Right atrium auricular region (tissue), 2 donors: ENCODE measurements at regions not wholly inside any gene's neighbourhood (a gene's known extent, or its start where the extent isn't known, plus 50 kb on each side); places are given as distances from the start of the nearest gene placed in this dataset.
"Not testable (repeated sequence)": the region's sequence is repeated elsewhere in the genome, so short reads cannot be mapped to it uniquely, and the experiment has no call there.

Source experiments
- DNase-seq: peaks from one replicate; pipeline ENCODE4 v3.0.0-alpha.2; 2019; ENCODE audit warnings: low spot score
- H3K27ac ChIP-seq, 2 donors: fragments of 200-600 bp; sonication (generic); 1 replicate in 1 of 2; 2 replicates in 1 of 2; pipeline ENCODE4 v1.5.1; 2016 to 2019
- H3K27me3 ChIP-seq, 2 donors: fragments of 200-600 bp; sonication (generic); one replicate each; pipeline versions ENCODE4 v1.5.1 to v1.6.0; 2017 to 2019
- H3K36me3 ChIP-seq: fragments of 200-600 bp; sonication (generic); one replicate; pipeline ENCODE4 v1.5.1; 2016
- H3K4me1 ChIP-seq, 2 donors: fragments of 200-600 bp; sonication (generic); one replicate each; pipeline versions ENCODE4 v1.5.1 to v1.6.0; 2017 to 2019
- H3K4me3 ChIP-seq, 2 donors: fragments of 200-600 bp; sonication (generic); 1 replicate in 1 of 2; 2 replicates in 1 of 2; pipeline ENCODE4 v1.5.1; 2017 to 2019; ENCODE audit warnings: mild to moderate bottlenecking in 1 of 2, moderate library complexity in 1 of 2
- H3K9me3 ChIP-seq, 2 donors: fragments of 200-600 bp; sonication (generic); one replicate each; pipeline ENCODE4 v1.5.1; 2019
- TF ChIP-seq, protein P1 (sequence below), 2 donors: fragments of 200-600 bp; sonication (generic); IDR thresholded peaks; one replicate each; pipeline ENCODE4 v1.5.1; 2019; ENCODE audit warnings: antibody characterized with exemption in 2 of 2

DNA sequence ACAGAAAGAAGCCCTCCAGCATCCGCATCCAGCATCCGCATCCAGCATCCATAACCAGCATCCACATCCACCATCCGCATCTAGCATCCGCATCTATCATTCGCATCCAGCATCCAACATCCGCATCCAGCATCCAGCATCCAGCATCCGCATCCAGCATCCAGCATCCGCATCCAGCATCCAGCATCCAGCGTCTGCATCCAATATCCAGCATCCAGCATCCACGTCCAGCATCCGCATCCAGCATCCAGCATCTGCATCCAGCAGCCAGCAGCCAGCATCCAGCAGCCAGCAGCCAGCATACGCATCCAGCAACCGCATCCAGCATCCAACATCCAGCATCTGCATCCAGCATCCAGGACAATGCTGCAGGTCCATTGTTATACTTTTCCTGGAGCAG is 671.0 kb upstream of the C16orf82 start:
- H3K27ac ChIP-seq, result no peak overlapping the region
- H3K36me3 ChIP-seq, result no peaks in the 10 kb centered on the region
- no peaks in the 10 kb centered on the region for H3K27me3 ChIP-seq
- TF ChIP-seq, protein P1, sequence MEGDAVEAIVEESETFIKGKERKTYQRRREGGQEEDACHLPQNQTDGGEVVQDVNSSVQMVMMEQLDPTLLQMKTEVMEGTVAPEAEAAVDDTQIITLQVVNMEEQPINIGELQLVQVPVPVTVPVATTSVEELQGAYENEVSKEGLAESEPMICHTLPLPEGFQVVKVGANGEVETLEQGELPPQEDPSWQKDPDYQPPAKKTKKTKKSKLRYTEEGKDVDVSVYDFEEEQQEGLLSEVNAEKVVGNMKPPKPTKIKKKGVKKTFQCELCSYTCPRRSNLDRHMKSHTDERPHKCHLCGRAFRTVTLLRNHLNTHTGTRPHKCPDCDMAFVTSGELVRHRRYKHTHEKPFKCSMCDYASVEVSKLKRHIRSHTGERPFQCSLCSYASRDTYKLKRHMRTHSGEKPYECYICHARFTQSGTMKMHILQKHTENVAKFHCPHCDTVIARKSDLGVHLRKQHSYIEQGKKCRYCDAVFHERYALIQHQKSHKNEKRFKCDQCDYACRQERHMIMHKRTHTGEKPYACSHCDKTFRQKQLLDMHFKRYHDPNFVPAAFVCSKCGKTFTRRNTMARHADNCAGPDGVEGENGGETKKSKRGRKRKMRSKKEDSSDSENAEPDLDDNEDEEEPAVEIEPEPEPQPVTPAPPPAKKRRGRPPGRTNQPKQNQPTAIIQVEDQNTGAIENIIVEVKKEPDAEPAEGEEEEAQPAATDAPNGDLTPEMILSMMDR (IDR thresholded peaks at IDR 0.05), result no peak
- peaks cover 0 to 6% of the 10 kb centered on the region in 2 donors for H3K9me3 ChIP-seq
- H3K4me1 ChIP-seq, result no peaks in the 10 kb centered on the region
- H3K4me3 ChIP-seq, result no peak overlapping the region
- DNase-seq, result no peak

DNA sequence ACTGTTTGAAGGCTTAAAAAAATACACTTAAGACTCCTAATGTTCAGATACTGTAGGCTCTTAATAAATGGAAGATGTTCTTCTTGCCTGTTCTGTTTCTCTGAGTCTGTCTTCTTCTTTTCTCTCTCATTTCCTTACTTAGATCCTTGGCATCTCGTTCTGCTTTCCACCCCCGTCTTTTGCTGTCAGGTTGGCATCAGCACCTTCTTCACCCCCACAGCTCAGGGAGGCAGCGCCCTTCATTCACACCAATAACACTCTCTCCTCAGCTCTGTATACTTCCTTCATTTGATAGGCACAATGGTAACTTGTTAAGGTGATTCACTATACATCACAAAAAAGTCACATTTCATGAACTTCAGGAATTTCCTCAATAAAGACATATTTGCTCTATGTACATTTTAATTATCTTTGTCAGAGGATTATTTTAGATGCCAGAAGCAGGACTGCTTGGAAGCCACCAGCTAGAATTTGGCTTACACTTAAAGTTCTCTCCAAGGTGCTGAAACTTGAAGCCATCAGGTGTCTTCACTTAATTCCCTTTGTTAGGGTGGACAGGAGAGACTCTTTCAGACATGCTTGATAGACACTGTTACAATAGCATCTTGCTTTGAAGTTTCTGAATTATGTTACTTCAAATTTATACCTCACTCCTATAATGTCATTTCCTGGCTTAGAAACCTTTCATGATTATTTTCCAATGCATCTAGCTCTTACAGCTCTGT is 670.1 kb upstream of the C16orf82 start:
- H3K4me3 ChIP-seq, result no peak overlapping the region
- TF ChIP-seq, protein P1 (IDR thresholded peaks at IDR 0.05), result no peak
- H3K9me3 ChIP-seq, result peaks cover 0 to 6% of the 10 kb centered on the region in 2 donors
- no peaks in the 10 kb centered on the region for H3K4me1 ChIP-seq
- H3K36me3 ChIP-seq, result no peaks in the 10 kb centered on the region
- no peaks in the 10 kb centered on the region for H3K27me3 ChIP-seq
- H3K27ac ChIP-seq, result no peak overlapping the region
- no peak for DNase-seq

DNA sequence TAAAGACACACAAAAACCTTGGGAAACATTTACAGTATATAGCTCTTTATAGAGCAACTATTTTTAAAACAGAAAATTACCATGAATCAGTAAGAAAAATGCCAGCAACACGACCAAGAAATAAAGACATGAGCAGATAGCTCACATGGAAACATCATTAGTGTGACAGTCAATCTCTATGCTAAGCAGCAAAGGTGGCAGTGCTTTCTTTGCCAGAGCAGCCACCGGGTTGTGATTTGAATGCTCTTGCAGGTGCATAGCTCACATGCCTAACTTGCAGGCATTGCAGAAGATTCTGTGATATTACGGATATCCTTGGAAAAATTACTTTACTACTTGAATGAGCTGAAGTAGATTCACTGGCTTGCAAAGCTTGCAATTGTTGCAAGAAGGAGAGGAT is 652.9 kb upstream of the C16orf82 start:
- H3K4me1 ChIP-seq, result no peaks in the 10 kb centered on the region
- no peak overlapping the region for H3K27ac ChIP-seq
- DNase-seq, result no peak
- no peaks in the 10 kb centered on the region for H3K27me3 ChIP-seq
- no peaks in the 10 kb centered on the region for H3K9me3 ChIP-seq
- H3K36me3 ChIP-seq, result no peaks in the 10 kb centered on the region
- no peak overlapping the region for H3K4me3 ChIP-seq
- TF ChIP-seq, protein P1 (IDR thresholded peaks at IDR 0.05), result no peak

DNA sequence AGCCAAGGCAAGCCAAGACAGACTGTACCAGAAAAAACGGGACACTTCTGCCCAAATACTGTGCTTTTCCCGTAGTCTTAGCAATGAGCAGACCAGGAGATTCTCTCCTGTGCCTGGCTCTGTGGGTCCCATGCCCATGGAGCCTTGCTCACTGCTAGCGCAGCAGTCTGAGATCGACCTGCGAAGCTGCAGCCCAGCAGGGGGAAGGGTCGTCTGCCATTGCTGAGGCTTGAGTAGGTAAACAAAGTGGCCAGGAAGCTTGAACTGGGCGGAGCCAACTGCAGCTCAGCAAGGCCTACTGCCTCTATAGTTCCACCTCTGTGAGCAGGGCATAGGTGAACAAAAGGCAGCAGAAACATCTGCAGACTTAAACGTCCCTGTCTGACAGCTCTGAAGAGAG is 647.3 kb upstream of the C16orf82 start:
- H3K9me3 ChIP-seq, H3K27ac ChIP-seq, H3K36me3 ChIP-seq, H3K4me3 ChIP-seq, DNase-seq, H3K4me1 ChIP-seq, H3K27me3 ChIP-seq: not testable (repeated sequence)

DNA sequence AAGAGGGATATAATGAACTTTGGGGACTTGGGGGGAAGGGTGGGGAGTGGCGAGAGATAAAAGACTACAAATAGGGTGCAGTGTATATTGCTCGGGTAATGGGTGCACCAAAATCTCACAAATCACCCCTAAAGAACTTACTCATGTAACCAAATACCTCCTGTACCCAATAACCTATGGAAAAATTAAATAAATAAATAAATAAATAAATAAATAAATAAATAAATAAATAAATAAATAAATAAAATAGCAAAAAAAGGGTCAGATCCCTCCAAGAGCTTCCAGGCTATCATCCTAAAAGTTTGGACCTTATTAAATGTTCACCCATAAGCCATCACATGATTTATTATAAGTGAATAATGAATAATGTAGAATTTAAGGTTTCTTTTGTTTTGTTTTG is 636.1 kb upstream of the C16orf82 start:
- no peaks in the 10 kb centered on the region for H3K36me3 ChIP-seq
- no peaks in the 10 kb centered on the region for H3K9me3 ChIP-seq
- H3K4me3 ChIP-seq, result no peak overlapping the region
- no peak overlapping the region for H3K27ac ChIP-seq
- no peak for DNase-seq
- no peaks in the 10 kb centered on the region for H3K4me1 ChIP-seq
- no peaks in the 10 kb centered on the region for H3K27me3 ChIP-seq
- TF ChIP-seq, protein P1 (IDR thresholded peaks at IDR 0.05), result no peak

DNA sequence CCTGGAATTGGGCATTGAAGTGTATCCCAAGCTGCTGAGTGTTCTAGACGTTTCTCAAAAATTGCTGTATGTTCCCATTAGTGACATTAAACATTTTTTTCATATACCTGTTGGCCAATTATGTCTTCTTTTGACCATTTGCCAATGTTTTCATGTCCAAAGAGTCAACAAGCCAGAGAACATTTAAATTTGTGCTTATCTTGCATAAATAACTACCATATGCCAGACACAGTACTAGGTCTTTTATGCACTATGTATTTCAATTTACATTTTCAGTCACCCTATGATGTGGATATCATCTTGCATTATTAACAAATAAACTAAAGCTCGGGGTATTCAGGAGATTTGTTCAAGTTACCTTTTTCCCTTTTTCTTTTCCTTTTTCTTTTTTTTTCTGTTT is 632.9 kb upstream of the C16orf82 start:
- Histone ChIP-seq H3K4me1 (no peaks in the 10 kb centered on the region), H3K36me3 (no peaks in the 10 kb centered on the region), H3K27ac (no peak overlapping the region), H3K9me3 (no peaks in the 10 kb centered on the region), H3K27me3 (no peaks in the 10 kb centered on the region), H3K4me3 (no peak overlapping the region)
- TF ChIP-seq, protein P1 (IDR thresholded peaks at IDR 0.05), result no peak
- DNase-seq, result no peak
